GM12891 (cell line): ENCODE measurements at regions not wholly inside any gene's neighbourhood (a gene's known extent, or its start where the extent isn't known, plus 50 kb on each side); places are given as distances from the start of the nearest gene placed in this dataset.

Source experiments
- PAX5 ChIP-seq: IDR thresholded peaks from 2 replicates; pipeline ENCODE4 v1.6.1; 2011; ENCODE audit warnings: low read length, moderate library complexity, mild to moderate bottlenecking; ENCODE audit not compliant: insufficient read depth, severe bottlenecking
- POLR2A ChIP-seq: IDR thresholded peaks from 2 replicates; pipeline ENCODE4 v1.6.1; 2011; ENCODE audit warnings: low read depth, low read length, control low read depth
- POLR2AphosphoS5 ChIP-seq: IDR thresholded peaks from 2 replicates; pipeline ENCODE4 v1.6.1; 2011; ENCODE audit warnings: low read depth, low read length, control low read depth
- POU2F2 ChIP-seq: IDR thresholded peaks from 2 replicates; pipeline ENCODE4 v1.6.1; 2011; ENCODE audit warnings: low read depth, mild to moderate bottlenecking, control low read depth, low read length, moderate library complexity
- SPI1 ChIP-seq: IDR thresholded peaks from 2 replicates; pipeline ENCODE4 v1.6.1; 2011; ENCODE audit warnings: low read depth, low read length, control low read depth

GRCh38 chr2:49332415-49332814 lies 178.1 kb upstream of the FSHR start:
- no peak for TF ChIP-seq POLR2A
- no peak for TF ChIP-seq POLR2AphosphoS5
- no peak for TF ChIP-seq PAX5
- no peak for TF ChIP-seq POU2F2
- no peak for TF ChIP-seq SPI1
